Upper lobe of left lung (tissue), 6 donors: ENCODE measurements at regions not wholly inside any gene's neighbourhood (a gene's known extent, or its start where the extent isn't known, plus 50 kb on each side); places are given as distances from the start of the nearest gene placed in this dataset.
"Not testable (repeated sequence)": the region's sequence is repeated elsewhere in the genome, so short reads cannot be mapped to it uniquely, and the experiment has no call there.

ENCODE experiments used
- ATAC-seq, 2 donors: fragments of 200-7000 bp; cut with Tn5 transposase; one replicate each; pipeline ENCODE4 v1.9.1; 2022; ENCODE audit warnings: mild to moderate bottlenecking in 2 of 2, moderate library complexity in 2 of 2; ENCODE audit not compliant: low FRiP score in 2 of 2
- DNase-seq, 2 donors: peaks; one replicate each; pipeline ENCODE4 v3.0.0-alpha.2; 2019 to 2020
- H3K27ac ChIP-seq, 4 donors: fragments of 200-600 bp; sonication (generic); one replicate each; pipeline ENCODE4 v1.5.1; 2016 to 2019
- H3K27me3 ChIP-seq, 4 donors: fragments of 200-600 bp; sonication (generic); one replicate each; pipeline ENCODE4 v1.5.1; 2017 to 2019
- H3K36me3 ChIP-seq, 4 donors: fragments of 200-600 bp; sonication (generic); one replicate each; pipeline ENCODE4 v1.5.1; 2016 to 2019
- H3K4me1 ChIP-seq, 4 donors: fragments of 200-600 bp; sonication (generic); one replicate each; pipeline ENCODE4 v1.5.1; 2018 to 2019
- H3K4me3 ChIP-seq, 4 donors: fragments of 200-600 bp; sonication (generic); one replicate each; pipeline ENCODE4 v1.5.1; 2017 to 2019; ENCODE audit warnings: mild to moderate bottlenecking in 2 of 4, moderate library complexity in 1 of 4
- H3K9me3 ChIP-seq, 4 donors: fragments of 200-600 bp; sonication (generic); one replicate each; pipeline ENCODE4 v1.5.1; 2018 to 2019
- CTCF ChIP-seq, 6 experiments: fragments of 450-650 bp in 4 of 6; fragments of 200-600 bp in 2 of 6; sonication (generic) in 2 of 6; IDR thresholded peaks; one replicate each; pipeline ENCODE4 v1.5.1; 2016 to 2019; ENCODE audit warnings: antibody characterized with exemption in 6 of 6
- EP300 ChIP-seq, 4 donors: sonication (generic); formaldehyde crosslinking; IDR thresholded peaks; one replicate each; pipeline ENCODE4 v1.5.1; 2017; ENCODE audit warnings: antibody characterized with exemption in 4 of 4, control low read depth in 2 of 4
- POLR2A ChIP-seq, 4 donors: fragments of 450-650 bp; IDR thresholded peaks; one replicate each; pipeline ENCODE4 v1.5.1; 2016 to 2017; ENCODE audit warnings: antibody characterized with exemption in 4 of 4, mild to moderate bottlenecking in 2 of 4
- POLR2AphosphoS5 ChIP-seq, 2 donors: sonication (generic); formaldehyde crosslinking; IDR thresholded peaks; one replicate each; pipeline ENCODE4 v1.5.1; 2017; ENCODE audit warnings: antibody characterized with exemption in 2 of 2
- WGBS, 2 donors: methylation state at CpG; one replicate each; pipeline ENCODE4 v1.1.5; 2017 to 2018; 5-methylcytosine and 5-hydroxymethylcytosine counted together
- donor health status: DM: no; HTN: no; CAD: no; lungs with moderate emphysema.
- donor health status: DM: no; HTN: yes; CAD: no; lungs with severe emphysema.

DNA sequence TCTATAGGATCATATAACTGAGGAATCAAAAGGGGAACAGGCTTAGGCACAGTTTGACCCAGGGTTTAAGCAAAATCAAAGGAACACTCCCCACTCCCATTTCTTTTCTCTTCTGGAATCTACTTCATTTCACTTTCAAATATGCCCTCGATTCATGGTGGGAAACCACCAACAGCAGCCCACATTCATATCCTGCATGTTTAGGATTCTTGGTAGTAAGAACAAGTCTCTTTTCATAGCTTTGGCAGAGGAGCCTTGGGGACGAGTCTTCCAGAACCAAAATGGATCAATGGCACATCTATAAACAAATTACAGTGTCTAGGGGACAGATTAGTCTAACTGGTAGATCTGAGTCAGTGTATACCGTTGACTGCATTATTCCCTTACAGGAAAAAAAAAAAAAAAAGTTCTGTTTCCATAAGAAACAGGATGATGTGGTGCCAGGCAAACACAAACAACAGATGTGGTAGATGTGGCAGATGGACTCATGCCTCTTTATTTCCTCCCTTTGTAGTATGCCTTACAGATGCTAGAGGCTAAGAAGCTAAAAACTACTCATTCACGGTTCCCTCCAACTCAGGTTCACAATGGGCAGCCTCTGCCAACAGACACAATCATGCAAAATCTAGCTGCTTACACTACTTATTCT lies 578.3 kb upstream of the ADAMTS9 start:
- Histone ChIP-seq H3K9me3 (peaks cover 0 to 4% (median 0%) of the 10 kb centered on the region in 4 donors), H3K4me1 (no peaks in the 10 kb centered on the region), H3K4me3 (no peak overlapping the region), H3K27me3 (no peaks in the 10 kb centered on the region), H3K27ac (no peak overlapping the region), H3K36me3 (no peaks in the 10 kb centered on the region)
- ATAC-seq (no peak), DNase-seq (no peak)
- TF ChIP-seq POLR2A (IDR thresholded peaks at IDR 0.05) (no peak), CTCF (IDR thresholded peaks at IDR 0.05) (no peak), POLR2AphosphoS5 (IDR thresholded peaks at IDR 0.05) (no peak), EP300 (IDR thresholded peaks at IDR 0.05) (no peak)
- 62% methylated on average over 4 of the region's 4 CpGs for WGBS, 2 donors

- Histone ChIP-seq H3K9me3 (peaks cover 0 to 8% (median 0%) of the 10 kb centered on the region in 4 donors), H3K27me3 (no peaks in the 10 kb centered on the region), H3K4me1 (no peaks in the 10 kb centered on the region), H3K27ac (no peak overlapping the region), H3K4me3 (no peak overlapping the region), H3K36me3 (no peaks in the 10 kb centered on the region)
- TF ChIP-seq POLR2AphosphoS5 (IDR thresholded peaks at IDR 0.05) (no peak), POLR2A (IDR thresholded peaks at IDR 0.05) (no peak), EP300 (IDR thresholded peaks at IDR 0.05) (no peak), CTCF (IDR thresholded peaks at IDR 0.05) (no peak)
- WGBS, 2 donors = 87 to 95% methylated on average over 4 of the region's 4 CpGs
- ATAC-seq (no peak), DNase-seq (no peak)
These were observed 577.7 kb upstream of the ADAMTS9 start for GRCh38 chr3:65265511-65265910.

DNA sequence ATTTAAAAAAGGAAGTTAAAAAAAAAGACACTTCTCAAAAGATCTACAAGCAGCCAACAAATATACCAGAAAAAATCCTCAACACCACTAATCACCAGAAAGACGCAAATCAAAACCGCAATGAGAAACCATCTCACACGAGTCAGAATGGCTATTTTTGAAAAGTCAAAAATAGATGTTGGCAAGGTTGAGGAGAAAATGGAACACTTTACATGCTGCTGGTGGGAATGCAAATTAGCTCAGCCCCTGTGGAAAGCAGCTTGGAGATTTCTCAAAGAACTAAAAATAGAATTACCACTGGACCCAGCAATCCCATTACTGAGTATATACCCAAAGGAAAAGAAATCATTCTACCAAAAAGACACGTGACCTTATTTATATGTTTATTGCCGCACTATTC lies 574.7 kb upstream of the ADAMTS9 start:
- 82 to 84% methylated on average over 5 of the region's 5 CpGs for WGBS, 2 donors
- no peak for TF ChIP-seq CTCF (IDR thresholded peaks at IDR 0.05)
- no peak for TF ChIP-seq EP300 (IDR thresholded peaks at IDR 0.05)
- TF ChIP-seq POLR2AphosphoS5 (IDR thresholded peaks at IDR 0.05) = no peak
- TF ChIP-seq POLR2A (IDR thresholded peaks at IDR 0.05) = no peak
- Histone ChIP-seq H3K9me3 (peaks cover 0 to 8% (median 0%) of the 10 kb centered on the region in 4 donors), H3K27ac (no peak overlapping the region), H3K4me1 (no peaks in the 10 kb centered on the region), H3K4me3 (no peak overlapping the region), H3K36me3 (no peaks in the 10 kb centered on the region), H3K27me3 (no peaks in the 10 kb centered on the region)
- ATAC-seq (no peak), DNase-seq (no peak)

GRCh38 chr3:65259946-65260345 lies 572.1 kb upstream of the ADAMTS9 start:
- TF ChIP-seq POLR2AphosphoS5 (IDR thresholded peaks at IDR 0.05) (no peak), CTCF (IDR thresholded peaks at IDR 0.05) (no peak), POLR2A (IDR thresholded peaks at IDR 0.05) (no peak)
- no peaks in the 10 kb centered on the region for H3K4me1 ChIP-seq
- peaks cover 0 to 8% (median 0%) of the 10 kb centered on the region in 4 donors for H3K9me3 ChIP-seq
- no peak overlapping the region for H3K27ac ChIP-seq
- H3K36me3 ChIP-seq = no peaks in the 10 kb centered on the region
- no peaks in the 10 kb centered on the region for H3K27me3 ChIP-seq
- WGBS, 2 donors = 68 to 83% methylated on average over 1 of the region's 1 CpG
- ATAC-seq = no peak
- H3K4me3 ChIP-seq = no peak overlapping the region
- DNase-seq = no peak

DNA sequence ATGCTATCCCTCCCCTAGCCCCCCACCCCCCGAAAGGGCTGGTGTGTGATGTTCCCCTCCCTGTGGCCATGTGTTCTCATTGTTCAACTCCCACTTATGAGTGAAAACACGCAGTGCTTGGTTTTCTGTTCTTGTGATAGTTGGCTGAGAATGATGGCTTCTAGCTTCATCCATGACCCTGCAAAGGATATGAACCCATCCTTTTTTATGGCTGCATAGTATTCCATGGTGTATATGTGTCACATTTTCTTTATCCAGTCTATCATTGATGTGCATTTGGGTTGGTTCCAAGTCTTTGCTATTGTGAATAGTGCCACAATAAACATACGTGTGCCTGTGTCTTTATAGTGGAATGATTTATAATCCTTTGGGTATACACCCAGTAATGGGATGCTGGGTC lies 565.1 kb upstream of the ADAMTS9 start:
- H3K27me3 ChIP-seq, H3K9me3 ChIP-seq, H3K4me1 ChIP-seq, H3K36me3 ChIP-seq, DNase-seq, H3K4me3 ChIP-seq, H3K27ac ChIP-seq, ATAC-seq: not testable (repeated sequence)
- 83 to 90% methylated on average over 3 of the region's 3 CpGs for WGBS, 2 donors
